Lower leg skin (tissue), 4 donors: ENCODE measurements at regions not wholly inside any gene's neighbourhood (a gene's known extent, or its start where the extent isn't known, plus 50 kb on each side); places are given as distances from the start of the nearest gene placed in this dataset.

Experiments
- DNase-seq, 2 donors: peaks; one replicate each; pipeline ENCODE4 v3.0.0-alpha.2; 2019; ENCODE audit warnings: low spot score in 2 of 2
- H3K4me3 ChIP-seq: fragments of 200-600 bp; sonication (generic); 2 replicates; pipeline ENCODE4 v1.5.1; 2017; ENCODE audit warnings: mild to moderate bottlenecking, low read depth; ENCODE audit not compliant: poor library complexity, severe bottlenecking
- POLR2A ChIP-seq, 2 donors: fragments of 450-650 bp; IDR thresholded peaks; one replicate each; pipeline ENCODE4 v1.6.1; 2016 to 2017; ENCODE audit warnings: antibody characterized with exemption in 2 of 2, mild to moderate bottlenecking in 1 of 2, moderate library complexity in 1 of 2
- WGBS, 2 donors: methylation state at CpG; one replicate each; pipeline ENCODE4 v1.1.5; 2018; 5-methylcytosine and 5-hydroxymethylcytosine counted together
- intact Hi-C: fragments of 100-400 bp; cut with DNase I; formaldehyde crosslinking; loops from one replicate; pipeline ENCODE4 v1.15.0; 2023; ENCODE audit warnings: low total_unique reads
- TF ChIP-seq, protein P1 (sequence below), 3 donors: fragments of 450-650 bp; IDR thresholded peaks; one replicate each; pipeline ENCODE4 v1.5.1; 2016; ENCODE audit warnings: antibody characterized with exemption in 3 of 3, mild to moderate bottlenecking in 3 of 3, moderate library complexity in 2 of 3

DNA sequence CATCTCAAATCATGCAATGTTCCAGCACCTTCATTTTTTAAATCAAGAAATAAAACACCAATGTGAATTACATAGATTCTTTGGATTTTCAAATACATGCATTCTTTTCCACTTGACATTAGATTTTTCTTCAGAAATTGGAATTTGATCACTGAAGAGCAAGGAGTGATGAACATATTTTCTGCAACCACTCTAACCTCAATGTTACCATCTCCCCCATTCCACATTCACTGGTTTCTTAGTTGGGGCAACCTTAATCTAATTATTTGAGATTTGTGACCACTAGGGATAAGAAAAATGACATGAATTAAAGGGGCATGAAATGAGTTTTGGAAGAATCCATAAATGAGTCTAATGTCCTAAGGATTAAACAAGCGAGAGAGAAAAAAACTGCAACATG, 168.7 kb upstream of the NR5A2 start:
- no peak for DNase-seq
- TF ChIP-seq POLR2A (IDR thresholded peaks at IDR 0.05) = no peak
- TF ChIP-seq, protein P1, sequence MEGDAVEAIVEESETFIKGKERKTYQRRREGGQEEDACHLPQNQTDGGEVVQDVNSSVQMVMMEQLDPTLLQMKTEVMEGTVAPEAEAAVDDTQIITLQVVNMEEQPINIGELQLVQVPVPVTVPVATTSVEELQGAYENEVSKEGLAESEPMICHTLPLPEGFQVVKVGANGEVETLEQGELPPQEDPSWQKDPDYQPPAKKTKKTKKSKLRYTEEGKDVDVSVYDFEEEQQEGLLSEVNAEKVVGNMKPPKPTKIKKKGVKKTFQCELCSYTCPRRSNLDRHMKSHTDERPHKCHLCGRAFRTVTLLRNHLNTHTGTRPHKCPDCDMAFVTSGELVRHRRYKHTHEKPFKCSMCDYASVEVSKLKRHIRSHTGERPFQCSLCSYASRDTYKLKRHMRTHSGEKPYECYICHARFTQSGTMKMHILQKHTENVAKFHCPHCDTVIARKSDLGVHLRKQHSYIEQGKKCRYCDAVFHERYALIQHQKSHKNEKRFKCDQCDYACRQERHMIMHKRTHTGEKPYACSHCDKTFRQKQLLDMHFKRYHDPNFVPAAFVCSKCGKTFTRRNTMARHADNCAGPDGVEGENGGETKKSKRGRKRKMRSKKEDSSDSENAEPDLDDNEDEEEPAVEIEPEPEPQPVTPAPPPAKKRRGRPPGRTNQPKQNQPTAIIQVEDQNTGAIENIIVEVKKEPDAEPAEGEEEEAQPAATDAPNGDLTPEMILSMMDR (IDR thresholded peaks at IDR 0.05) = no peak
- 67 to 80% methylated on average over 1 of the region's 1 CpG for WGBS, 2 donors
- intact Hi-C loops = no loop called here
- H3K4me3 ChIP-seq = no peak overlapping the region

DNA sequence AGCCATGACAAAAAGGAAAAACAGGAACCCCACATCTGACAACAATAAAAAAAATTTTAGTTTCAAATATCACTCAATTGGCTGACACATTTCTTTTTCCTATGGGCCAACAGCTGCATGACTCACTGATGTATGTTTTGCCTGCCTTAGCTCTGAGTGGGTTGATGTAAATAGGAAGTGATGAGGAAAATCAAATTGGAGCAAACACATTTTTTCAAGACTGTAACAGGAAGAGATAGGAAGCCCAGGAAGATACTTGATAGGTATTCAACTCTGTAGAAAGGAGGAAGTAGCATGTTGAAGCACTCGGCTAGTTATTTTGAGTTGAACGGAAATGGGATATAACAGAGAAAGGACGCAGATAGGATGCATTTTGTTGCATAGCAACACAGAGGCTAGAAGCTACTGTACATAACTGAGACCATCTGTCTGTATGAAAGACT, 168.0 kb upstream of the NR5A2 start:
- intact Hi-C loops = no loop called here
- no peak overlapping the region for H3K4me3 ChIP-seq
- WGBS, 2 donors = 36% methylated on average over 3 of the region's 3 CpGs
- DNase-seq = no peak
- TF ChIP-seq, protein P1 (IDR thresholded peaks at IDR 0.05) = no peak
- TF ChIP-seq POLR2A (IDR thresholded peaks at IDR 0.05) = no peak

DNA sequence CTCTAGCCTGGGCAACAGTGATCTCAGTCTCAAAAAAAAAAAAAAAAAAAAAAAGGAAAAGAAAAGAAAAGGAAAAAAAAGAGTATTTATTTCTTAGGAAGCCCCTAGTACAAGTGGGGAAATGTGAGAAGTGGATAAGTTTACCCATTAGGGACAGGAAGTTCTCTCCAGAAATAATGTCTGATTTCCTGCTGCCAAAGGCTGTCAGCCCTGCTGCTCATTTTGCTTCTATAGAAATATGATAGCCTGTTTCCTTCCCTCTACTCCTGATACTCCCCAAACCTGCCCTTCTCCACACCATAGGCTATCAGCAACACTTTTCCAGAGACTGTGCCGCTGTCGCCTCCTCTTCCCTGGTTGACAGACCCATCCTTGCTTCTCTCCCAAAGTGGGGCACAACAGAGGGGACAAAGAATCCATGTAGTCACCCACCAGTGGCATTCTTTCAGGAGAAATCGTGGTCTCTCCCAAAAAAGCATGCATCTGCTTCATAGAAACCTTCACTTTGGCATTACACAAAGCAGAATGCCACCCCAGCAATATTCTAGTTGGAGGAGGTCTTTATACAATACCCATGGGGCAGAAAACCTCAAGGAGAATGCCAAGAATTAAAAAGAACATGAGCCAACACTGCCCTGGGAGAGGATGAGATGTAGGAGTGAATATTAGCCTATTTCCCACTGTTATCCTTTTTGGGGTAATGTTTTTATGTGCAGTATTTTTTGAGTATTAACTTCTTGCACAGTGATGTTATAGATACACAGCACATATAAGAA, 166.3 kb upstream of the NR5A2 start:
- H3K4me3 ChIP-seq = no peak overlapping the region
- TF ChIP-seq POLR2A (IDR thresholded peaks at IDR 0.05) = no peak
- TF ChIP-seq, protein P1 (IDR thresholded peaks at IDR 0.05) = no peak
- no peak for DNase-seq
- intact Hi-C loops = no loop called here
- 70 to 85% methylated on average over 3 of the region's 3 CpGs for WGBS, 2 donors

DNA sequence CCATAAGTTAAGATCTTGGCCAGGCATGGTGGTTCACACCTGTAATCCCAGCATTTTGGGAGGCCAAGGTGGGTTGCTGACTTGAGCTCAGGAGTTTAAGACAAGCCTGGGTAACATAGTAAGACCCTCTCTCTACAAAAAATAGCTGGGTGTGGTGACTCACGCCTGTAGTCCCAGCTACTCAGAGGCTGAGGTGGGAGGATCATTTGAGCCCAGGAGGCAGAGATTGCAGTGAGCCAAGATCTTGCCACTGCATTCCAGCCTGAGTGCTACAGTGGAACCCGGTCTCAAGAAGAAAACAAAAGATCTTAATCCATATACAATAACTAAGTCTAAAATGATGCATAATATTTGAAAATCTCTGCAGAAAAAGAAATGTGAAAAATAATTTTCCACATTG, 165.5 kb upstream of the NR5A2 start:
- intact Hi-C loops = no loop called here
- no peak for DNase-seq
- H3K4me3 ChIP-seq = no peak overlapping the region
- 67 to 84% methylated on average over 2 of the region's 2 CpGs for WGBS, 2 donors
- TF ChIP-seq, protein P1 (IDR thresholded peaks at IDR 0.05) = no peak
- no peak for TF ChIP-seq POLR2A (IDR thresholded peaks at IDR 0.05)

DNA sequence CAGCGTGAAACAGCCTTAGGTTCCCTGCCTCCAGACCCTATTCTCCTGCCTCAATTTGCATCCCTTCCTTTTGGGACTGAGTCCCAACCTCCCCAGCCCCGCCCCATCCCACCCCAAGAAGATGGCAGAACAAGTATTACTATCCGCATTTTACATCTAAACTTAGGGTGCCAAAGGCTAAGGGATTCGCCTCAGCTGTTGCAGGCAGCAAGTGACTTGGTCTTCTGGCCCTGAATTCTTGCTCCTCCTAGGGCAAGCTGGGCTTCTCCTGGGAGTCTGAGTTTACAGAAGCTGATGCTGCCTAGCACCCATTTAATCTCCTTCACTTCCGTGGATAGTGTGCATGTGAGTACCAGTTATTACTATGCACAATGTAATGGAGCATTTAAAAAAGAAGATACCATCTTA, 161.3 kb upstream of the NR5A2 start:
- no peak for TF ChIP-seq POLR2A (IDR thresholded peaks at IDR 0.05)
- TF ChIP-seq, protein P1 (IDR thresholded peaks at IDR 0.05) = no peak
- no peak for DNase-seq
- intact Hi-C loops = no loop called here
- H3K4me3 ChIP-seq = no peak overlapping the region
- 72 to 74% methylated on average over 5 of the region's 5 CpGs for WGBS, 2 donors

DNA sequence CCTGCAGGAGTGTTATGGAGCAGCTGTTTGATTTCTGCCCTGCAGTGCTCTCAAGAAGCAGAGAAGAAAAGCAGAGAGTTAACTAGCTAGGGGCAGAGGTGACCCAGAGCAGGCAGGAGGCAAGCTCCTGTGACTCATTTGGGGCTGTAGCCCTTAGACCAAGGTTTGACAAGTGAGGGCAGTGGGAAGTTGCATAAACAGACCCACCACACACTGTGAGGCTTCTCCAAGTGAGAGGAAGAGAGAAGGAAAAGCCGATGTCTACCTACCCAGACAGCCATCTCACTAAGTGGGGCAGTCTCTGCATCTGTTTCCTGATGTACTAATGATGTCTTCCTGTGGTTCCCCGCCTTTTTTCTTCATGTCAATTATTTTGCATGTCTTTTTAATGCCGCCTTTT, 159.9 kb upstream of the NR5A2 start:
- no peak for DNase-seq
- intact Hi-C loops = no loop called here
- TF ChIP-seq, protein P1 (IDR thresholded peaks at IDR 0.05) = no peak
- no peak for TF ChIP-seq POLR2A (IDR thresholded peaks at IDR 0.05)
- WGBS, 2 donors = 56 to 57% methylated on average over 3 of the region's 3 CpGs
- H3K4me3 ChIP-seq = no peak overlapping the region
